ENCODE measurements at regions not wholly inside any gene's neighbourhood (a gene's known extent, or its start where the extent isn't known, plus 50 kb on each side); places are given as distances from the start of the nearest gene placed in this dataset.

DNA sequence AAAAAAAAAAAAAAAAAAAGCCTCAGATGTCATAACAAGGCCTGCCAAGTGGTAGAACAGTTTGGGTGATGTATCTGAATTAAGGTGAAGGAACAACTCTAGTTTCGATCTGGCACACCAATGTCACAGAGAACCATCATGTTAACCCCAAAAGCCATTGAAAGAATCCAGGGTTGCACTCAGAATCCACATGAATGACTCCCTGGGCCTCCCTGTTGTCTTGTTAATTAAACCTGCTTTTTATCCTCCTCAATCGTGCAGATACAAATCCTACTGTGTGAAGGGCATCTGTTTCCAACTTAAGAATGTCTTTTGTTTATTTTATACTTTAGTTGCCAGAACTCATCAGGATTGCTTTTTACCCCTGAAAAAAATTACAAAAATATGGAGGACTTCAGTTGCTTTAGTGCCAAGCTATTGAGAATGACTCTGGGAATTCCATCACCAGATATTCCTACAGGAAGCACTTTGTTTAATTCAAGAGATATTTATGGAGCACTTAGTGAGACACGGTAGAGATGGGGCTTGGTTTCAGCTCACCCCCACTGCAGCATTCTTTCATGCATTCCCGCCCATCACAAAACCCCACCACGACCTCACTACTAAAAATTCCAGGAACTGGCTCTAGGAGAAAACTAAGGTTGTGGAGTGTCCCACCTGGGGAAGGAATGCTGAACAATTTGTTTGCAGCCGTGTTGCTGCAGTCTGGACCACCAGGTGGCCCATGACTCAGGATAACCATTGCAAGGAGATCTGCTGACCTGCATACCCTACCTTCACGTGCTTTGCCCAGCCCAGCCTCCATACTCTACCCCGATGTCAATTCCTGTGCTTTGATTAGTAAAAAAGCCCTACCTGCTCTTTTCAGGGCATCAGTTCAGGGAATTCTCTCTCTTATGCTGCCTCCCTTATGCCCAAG, 63.8 kb upstream of the GPRC5B start:
- DNase-seq, result no peak
- intact Hi-C loops (cut with DNase I), result no loop called here
- TF ChIP-seq, protein P1, sequence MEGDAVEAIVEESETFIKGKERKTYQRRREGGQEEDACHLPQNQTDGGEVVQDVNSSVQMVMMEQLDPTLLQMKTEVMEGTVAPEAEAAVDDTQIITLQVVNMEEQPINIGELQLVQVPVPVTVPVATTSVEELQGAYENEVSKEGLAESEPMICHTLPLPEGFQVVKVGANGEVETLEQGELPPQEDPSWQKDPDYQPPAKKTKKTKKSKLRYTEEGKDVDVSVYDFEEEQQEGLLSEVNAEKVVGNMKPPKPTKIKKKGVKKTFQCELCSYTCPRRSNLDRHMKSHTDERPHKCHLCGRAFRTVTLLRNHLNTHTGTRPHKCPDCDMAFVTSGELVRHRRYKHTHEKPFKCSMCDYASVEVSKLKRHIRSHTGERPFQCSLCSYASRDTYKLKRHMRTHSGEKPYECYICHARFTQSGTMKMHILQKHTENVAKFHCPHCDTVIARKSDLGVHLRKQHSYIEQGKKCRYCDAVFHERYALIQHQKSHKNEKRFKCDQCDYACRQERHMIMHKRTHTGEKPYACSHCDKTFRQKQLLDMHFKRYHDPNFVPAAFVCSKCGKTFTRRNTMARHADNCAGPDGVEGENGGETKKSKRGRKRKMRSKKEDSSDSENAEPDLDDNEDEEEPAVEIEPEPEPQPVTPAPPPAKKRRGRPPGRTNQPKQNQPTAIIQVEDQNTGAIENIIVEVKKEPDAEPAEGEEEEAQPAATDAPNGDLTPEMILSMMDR (IDR thresholded peaks at IDR 0.05), result no peak

DNA sequence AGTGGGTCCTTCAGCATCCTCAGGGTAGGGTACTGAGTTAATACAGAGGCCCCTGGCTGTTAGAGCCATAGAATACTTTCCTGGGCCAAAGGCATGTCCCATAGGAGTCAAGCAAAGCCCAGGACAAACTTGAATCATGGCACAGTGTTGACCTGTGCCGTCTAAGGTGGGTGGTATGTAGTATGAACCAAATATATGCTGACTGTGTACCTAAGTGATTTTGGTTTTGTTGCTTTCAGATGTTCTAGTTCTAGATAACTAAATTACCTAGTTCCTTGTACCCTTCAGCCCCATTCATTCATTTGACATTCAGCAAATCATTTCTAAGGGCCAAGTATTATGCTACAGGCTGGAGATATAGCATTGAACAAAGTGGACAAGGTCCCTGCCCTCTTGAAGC, 61.3 kb upstream of the GPRC5B start:
- no peak overlapping the region for H3K4me3 ChIP-seq
- no peaks in the 10 kb centered on the region for H3K36me3 ChIP-seq
- H3K27ac ChIP-seq, result no peak overlapping the region
- H3K27me3 ChIP-seq, result no peaks in the 10 kb centered on the region
- intact Hi-C loops (cut with DNase I), result no loop called here
- H3K9ac ChIP-seq (ENCODE audit: low read depth in 2 of 2, low read length in 2 of 2), result no peak overlapping the region
- TF ChIP-seq, protein P1 (IDR thresholded peaks at IDR 0.05), result no peak
- no peak for DNase-seq
- H3K4me1 ChIP-seq, result no peaks in the 10 kb centered on the region
- H3K9me3 ChIP-seq, result no peaks in the 10 kb centered on the region

More for the DNA sequence above, 63.8 kb upstream of the GPRC5B start:
- Histone ChIP-seq H3K4me3 (no peak overlapping the region), H3K9me3 (no peaks in the 10 kb centered on the region), H3K4me1 (no peaks in the 10 kb centered on the region), H3K36me3 (no peaks in the 10 kb centered on the region), H3K27ac (no peak overlapping the region), H3K9ac (ENCODE audit: low read depth in 2 of 2, low read length in 2 of 2) (no peak overlapping the region), H3K27me3 (no peaks in the 10 kb centered on the region)

DNA sequence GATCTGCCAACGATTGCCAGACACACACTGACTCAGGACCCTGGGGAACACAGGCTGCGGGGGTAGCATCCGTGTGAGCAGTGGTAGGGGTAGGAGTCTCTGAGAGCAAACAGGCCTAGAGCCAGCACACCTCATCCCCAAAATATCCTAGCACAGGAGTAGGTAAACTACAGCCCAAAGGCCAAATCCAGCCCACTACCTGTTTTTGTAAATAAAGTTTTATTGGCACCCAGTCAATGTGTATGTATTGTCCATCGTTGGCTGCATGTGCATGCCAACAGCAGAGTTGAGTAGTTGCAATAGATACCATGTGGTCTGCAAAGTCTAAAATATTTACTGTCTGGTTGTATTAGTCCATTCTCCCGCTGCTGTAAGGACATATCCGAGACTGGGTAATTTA, 55.5 kb upstream of the GPRC5B start:
- intact Hi-C loops (cut with DNase I), result no loop called here
- no peaks in the 10 kb centered on the region for H3K27me3 ChIP-seq
- no peaks in the 10 kb centered on the region for H3K9me3 ChIP-seq
- TF ChIP-seq, protein P1 (IDR thresholded peaks at IDR 0.05), result no peak
- H3K9ac ChIP-seq (ENCODE audit: low read depth in 2 of 2, low read length in 2 of 2), result no peak overlapping the region
- no peak overlapping the region for H3K27ac ChIP-seq
- no peak overlapping the region for H3K4me3 ChIP-seq
- no peaks in the 10 kb centered on the region for H3K36me3 ChIP-seq
- DNase-seq, result no peak
- no peaks in the 10 kb centered on the region for H3K4me1 ChIP-seq

DNA sequence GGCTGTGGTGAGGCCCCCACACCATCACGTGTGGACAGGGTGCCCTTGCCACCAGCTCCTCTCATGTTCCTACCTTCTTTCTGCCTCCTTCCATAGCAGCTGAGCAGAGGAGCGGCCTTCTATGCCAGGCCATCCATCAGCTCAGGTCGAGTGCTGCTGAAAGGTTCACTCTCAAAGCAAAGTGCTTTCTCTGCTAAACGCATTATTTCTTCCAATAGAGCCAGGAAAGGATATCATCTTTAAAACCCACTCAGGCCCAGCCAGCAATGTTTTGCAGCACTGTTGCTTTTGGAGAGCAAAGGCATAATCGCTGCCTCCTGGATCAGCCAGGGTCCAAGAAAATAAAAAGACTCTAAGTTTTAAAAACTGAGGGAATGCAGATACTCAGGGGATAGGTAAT, 54.9 kb upstream of the GPRC5B start:
- TF ChIP-seq, protein P1 (IDR thresholded peaks at IDR 0.05), result no peak
- no peaks in the 10 kb centered on the region for H3K4me1 ChIP-seq
- intact Hi-C loops (cut with DNase I), result no loop called here
- H3K27ac ChIP-seq, result no peak overlapping the region
- H3K36me3 ChIP-seq, result no peaks in the 10 kb centered on the region
- no peak for DNase-seq
- no peaks in the 10 kb centered on the region for H3K9me3 ChIP-seq
- no peak overlapping the region for H3K9ac ChIP-seq (ENCODE audit: low read depth in 2 of 2, low read length in 2 of 2)
- no peak overlapping the region for H3K4me3 ChIP-seq
- H3K27me3 ChIP-seq, result no peaks in the 10 kb centered on the region

DNA sequence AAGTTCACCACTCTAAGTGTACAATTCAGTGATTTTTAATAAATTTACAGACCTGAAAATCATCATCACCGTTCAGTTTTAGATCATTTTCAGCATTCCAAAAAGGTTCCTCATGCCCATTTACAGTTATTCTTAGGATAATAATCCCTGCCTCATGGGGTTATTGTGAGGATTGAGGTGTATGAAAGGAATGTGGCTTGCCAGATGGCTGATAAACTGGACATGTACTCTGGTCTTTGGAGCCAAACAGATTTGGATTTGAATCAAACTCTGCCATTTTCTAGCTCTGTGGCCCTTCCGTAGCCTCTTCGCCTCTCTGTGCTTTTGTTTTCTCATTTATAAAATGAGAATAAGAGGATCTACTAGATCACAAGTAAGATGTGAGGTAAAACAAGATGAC, 53.9 kb upstream of the GPRC5B start:
- Histone ChIP-seq H3K4me3 (no peak overlapping the region), H3K9me3 (no peaks in the 10 kb centered on the region), H3K36me3 (no peaks in the 10 kb centered on the region), H3K9ac (ENCODE audit: low read depth in 2 of 2, low read length in 2 of 2) (no peak overlapping the region), H3K27me3 (no peaks in the 10 kb centered on the region), H3K27ac (no peak overlapping the region), H3K4me1 (no peaks in the 10 kb centered on the region)
- DNase-seq, result no peak
- intact Hi-C loops (cut with DNase I), result no loop called here
- TF ChIP-seq, protein P1 (IDR thresholded peaks at IDR 0.05), result no peak

Measured in colonic mucosa (tissue), 4 donors.